ENCODE measurements at regions not wholly inside any gene's neighbourhood (a gene's known extent, or its start where the extent isn't known, plus 50 kb on each side); places are given as distances from the start of the nearest gene placed in this dataset.
"Not testable (repeated sequence)": the region's sequence is repeated elsewhere in the genome, so short reads cannot be mapped to it uniquely, and the experiment has no call there.

DNA sequence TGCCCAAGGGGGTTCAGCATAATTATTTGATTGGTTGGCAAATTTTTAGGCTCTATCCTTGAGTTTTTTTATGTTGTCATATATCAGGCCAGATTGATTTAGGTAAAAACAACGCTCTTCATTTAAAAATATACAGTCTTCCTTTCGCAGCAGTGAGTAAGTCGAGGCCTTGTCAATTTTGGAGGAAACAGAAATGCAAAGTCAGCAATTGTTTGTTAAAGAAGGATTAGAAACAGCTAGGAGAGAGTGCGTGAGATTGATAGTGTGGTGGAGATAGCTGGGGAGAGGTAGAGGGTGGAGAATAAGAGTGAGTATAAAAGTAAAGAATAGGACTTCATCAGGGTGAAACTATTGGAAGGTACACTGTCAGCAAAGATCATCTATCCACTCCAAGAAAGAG lies 830.8 kb downstream of the LUZP2 start:
- no peak for DNase-seq

DNA sequence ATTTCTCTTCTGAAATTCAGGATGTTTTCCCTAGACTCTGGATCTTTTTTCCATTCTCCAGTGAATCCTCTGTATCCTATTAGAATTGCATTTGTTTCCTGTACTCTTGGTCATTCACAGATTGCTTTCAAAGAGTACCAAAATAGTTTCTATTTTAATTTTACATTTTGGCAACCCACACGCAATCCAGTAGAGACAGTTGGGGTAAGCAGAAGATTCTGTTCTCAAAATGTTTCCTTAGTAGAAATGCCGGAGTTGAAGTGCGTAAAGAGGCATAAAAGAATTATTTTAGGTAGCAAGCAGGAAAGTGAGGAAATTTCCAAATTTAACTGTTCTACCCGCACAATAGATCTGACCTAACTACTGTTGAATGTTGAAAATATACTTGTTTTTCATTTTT lies 842.4 kb downstream of the LUZP2 start:
- no peak for DNase-seq

DNA sequence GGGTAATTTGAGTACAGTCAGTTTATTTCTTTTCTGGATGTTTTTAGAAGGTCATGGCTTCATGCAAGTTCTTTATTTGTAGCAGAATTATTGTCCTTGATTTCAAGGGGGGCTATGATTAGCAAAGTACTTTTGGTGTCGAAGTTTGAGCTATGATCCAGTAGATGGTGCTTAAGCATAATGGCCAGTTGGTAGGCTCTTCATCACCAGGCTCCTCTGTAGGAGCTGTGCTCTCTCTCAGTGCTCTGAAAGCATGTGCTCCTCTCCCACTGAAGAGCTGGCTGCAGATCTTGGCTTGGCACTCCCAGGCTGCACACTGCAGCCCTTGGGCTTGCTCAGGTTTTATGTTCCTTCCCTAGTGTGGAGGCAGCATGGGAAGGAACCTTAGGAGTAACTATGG lies 852.7 kb downstream of the LUZP2 start:
- no peak for DNase-seq

DNA sequence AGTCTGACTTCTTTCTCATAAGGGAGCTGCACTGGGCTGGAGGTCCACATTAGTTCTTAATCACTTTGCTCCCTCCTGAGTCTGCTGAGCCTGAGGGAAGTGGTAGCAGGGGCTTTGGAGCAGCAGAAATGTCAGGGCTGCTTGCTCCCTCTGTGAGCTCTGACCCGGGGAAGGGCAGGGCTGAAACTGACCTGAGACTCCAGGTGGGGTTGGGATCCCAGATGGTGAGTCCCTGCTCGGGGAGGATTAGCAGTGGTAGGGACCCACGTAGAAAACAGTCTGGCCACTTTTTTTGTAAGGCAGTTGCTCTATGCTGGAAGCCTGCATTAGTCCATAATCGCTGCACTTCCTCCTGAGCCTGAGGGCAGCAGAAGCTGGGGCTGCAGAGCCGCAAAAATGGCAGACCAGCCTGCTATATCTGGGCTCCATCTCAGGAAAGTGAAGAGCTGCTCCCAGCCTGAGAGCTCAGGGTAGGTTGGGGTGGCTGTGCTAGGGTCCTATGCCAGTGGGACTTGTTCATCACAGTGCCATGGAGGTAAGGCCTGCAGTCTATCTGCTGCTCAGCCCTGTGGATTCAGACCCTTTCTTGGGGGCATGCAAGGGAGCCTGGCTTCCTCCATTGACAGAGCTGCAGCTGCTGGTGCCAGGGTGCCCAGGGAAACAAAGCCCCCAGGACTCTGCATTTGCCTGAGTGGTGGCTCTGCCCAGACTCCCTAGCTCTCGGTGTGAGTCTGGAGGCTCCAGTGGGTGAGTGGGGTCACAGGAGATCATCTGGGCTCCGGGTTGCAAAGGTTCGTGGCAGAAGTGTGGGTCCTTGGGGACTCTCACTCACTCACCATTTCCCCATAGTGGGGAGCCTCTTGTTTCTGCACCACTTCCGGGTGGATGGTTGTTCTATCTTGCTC lies 854.3 kb downstream of the LUZP2 start:
- DNase-seq: no peak

DNA sequence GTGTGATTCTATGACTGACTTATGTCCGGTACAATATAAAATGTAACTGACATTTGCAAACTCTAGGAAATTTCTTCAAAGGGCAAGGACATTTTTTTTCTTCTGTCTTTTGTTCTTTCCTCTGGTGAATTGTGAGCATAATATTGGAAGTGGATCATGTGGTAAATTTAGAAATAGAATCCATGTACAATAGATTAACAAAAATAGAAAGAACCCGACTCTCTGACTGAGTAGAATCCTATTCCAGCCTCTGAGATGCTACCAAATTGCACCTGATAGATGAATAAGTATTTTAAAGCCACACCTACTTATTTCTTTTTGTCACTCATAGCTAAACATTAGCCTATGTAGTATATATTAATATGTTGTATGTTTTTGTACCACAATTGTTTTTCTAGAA lies 860.3 kb downstream of the LUZP2 start:
- DNase-seq: no peak

DNA sequence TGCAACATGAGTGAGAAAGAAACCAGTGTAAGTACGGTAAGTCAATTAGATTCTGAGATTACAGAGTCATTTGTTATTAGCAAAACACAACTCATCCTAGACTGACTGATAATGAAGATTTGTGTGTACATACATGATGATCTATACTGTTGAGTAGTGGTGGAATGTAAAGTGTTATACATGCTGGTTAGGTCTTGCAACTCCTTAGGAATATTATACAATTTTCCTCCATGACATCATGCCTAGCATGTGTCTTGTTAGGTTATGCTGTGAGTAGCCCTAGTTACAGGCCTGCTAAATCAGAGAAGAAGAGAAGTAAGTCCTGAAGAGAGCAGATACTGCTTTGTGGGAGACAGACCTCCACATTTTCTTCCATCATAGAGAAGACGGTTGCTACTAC lies 880.6 kb downstream of the LUZP2 start:
- no peak for DNase-seq

DNA sequence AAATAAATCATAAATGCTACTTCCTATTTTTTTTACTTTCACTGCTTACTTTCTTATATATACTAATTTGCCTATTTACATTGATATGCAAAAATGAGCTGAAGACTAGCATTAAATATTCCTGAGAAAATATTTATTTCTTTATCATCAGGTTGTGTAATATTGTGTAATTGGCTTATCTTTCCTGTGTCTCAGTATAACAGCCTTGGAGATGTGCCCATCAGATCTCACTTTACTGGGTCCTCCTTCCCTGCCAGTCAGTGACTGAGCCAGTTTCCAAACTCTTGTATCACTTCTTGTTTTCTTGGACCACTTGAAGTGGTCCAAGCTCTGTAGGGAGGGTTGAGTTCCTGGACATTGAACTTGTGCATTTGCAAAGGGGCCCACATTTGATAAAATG lies 900.0 kb downstream of the LUZP2 start:
- no peak for DNase-seq

DNA sequence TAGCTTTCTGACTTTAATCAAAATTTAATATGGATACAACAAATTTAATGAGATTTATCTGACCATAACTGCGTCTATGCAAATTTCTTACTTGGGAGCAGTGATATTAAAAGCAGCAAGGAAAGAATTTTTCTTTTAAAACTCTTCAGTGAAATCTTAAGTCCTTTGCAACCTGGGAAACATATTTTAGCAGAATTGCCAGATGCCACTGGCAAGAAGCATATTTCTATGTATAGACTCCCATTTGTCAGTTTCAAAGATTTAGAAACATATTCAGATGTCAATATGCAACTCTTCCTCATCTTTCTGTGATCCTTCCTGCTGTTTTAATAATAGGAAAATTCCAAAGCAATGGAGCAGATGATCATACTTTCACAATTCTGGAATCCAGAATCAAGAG lies 911.3 kb downstream of the LUZP2 start:
- no peak for DNase-seq

DNA sequence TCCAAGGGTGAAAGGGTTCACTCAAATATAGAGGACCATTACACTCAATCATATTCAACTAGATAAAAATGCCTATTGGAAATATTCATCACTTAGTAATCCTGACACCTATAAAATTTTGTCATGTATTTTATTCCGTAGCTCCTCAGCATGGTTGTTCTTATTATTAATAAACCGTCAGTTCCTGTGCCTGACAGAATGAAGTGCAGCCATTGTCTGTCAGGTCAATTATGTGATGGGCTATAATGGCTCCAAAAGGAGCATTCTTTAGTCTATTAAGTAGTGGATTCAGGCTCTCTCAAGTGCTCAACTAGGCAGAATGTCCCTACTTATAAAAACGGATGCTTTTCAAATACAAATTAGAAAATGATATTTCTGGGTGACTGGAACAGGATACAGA lies 916.1 kb upstream of the ANO3 start:
- no peak for DNase-seq

DNA sequence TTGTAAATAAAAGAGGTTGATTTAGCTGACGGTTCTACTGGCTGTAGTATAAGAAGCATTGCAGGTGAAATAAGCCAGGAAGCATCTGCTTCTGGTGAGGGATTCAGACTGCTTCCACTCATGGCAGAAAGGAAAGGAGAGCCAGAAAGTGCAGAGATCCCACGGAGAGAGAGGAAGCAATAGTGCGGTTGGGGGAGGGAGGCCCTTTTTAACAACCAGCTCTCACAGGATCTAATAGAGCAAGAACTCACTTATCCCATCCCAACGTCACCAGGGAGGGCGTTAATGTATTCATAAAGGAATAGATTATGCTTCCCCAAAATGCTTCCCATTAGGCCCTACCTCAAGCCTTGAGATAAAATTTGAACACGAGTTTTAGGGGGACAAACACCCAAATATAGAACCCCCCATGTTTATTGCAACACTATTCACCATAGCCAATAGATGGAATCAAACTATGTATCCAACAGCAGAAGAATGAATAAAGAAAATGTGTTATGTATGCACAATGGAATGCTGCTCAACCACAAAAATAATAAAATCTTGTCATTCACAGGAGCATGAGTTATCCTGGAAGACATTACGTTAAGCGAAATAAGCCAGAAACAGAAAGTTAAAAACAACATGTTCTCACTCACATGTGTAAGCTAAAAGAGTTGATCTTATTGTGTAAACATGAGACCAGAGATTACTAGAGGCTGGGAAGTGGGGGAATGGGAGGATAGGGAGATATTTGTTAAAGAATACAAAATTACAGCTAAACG lies 908.3 kb upstream of the ANO3 start:
- DNase-seq: no peak

DNA sequence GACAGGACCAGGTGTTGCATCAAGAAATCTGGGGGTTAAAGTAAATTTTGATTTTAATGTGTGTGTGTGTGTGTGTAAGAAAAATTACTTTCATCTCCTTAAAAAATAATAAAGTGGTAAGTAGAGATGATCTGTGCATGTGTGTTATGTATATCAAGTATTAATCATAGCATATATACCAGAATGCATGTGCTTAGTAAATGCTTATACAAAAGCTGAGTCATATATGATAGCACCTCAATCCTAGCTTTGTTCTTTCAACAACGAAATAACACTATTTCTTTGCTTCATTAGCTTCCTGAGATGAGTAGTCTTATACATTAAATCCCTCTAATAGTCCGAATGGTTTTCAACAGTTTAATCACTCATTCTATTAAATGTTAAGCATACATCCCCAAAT lies 899.6 kb upstream of the ANO3 start:
- no peak for DNase-seq

DNA sequence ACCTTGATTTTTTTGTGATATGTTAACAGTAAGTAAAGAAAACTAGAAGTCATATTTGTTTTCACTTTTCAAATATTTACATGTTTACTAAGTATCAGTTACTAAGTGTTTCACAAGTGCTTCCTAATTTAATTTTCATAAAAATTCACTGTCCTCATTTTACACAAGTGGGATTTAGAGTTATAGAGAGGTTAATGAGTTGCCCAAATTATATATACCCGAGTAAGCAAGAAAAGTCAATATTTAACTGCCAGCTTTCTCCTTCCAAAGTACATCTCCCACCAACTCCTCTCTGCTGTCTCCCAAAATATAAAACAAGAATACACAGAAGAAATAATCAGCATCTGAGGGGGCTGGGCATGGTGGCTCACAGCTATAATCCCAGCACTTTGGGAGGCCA lies 896.7 kb upstream of the ANO3 start:
- DNase-seq: no peak

DNA sequence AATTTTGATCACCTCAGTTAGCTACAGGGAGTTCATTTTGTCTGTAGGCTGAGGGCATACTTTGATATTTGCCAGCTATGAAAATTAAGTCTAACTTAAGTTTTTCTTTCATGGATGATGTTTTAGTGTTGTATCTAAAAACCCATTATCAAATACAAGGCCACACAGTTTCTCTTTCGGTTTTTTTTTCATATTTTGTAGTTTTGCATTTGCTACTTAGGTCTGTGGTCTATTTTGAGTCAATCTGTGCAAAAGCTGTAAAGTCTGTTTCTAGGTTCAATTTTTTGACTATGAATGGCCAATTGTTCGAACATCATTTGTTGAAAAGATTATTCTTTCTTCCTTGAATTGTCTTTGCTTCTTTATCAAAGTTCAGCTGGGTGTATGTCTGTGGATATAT lies 895.6 kb upstream of the ANO3 start:
- no peak for DNase-seq

DNA sequence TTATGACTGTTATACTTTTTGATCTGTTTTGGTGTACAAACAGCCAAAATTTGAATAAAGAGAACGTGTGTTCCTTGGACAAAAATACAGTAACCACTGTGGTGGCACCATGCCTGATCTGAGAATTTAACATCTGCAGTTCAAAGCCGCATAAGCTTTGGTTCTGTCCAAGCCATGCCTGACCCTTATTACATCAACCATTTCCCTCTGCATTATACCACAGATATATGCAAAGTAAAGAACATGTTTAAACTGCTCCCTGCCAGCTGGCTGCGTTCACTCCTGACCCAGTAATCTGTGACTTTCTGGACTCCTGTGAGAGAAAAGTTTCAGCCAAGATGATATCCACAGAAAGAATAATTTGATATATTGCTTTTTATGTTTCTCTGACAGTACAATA lies 890.5 kb upstream of the ANO3 start:
- DNase-seq: no peak

DNA sequence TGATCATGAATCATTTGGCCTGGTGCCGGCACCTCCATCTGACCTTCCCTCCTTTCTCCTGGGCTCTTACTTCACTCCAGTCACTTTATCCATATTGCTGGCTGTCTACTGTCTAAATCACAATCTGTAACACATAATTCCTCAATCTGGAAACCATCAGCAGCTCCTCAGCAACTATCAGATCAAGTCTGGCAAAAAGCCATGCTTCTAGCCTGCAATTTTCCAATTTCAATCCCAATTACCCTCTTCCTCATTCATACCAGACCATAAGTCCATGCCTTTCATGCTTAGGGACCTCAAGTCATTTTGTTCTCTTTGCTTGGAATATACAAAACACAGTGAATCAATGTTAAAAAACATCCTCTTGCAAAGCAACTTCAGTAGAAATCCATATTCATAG lies 882.8 kb upstream of the ANO3 start:
- no peak for DNase-seq

DNA sequence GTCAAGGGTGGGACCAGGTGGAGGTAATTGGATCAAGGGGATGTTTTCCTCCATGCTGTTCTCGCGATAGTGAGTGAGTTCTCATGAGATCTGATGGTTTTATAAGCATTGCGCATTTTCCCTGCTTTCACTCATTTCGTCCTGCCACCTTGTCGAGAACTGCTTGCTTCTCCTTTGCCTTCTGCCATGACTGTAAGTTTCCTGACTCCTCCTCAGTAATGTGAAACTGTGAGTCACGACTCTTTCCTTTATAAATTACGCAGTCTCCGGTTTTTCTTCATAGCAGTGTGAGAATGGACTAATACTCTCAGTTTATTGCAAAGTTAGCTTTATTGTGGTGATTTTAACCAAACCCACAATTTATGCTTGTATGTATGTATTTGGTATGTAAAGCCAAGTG lies 878.5 kb upstream of the ANO3 start:
- no peak for DNase-seq

DNA sequence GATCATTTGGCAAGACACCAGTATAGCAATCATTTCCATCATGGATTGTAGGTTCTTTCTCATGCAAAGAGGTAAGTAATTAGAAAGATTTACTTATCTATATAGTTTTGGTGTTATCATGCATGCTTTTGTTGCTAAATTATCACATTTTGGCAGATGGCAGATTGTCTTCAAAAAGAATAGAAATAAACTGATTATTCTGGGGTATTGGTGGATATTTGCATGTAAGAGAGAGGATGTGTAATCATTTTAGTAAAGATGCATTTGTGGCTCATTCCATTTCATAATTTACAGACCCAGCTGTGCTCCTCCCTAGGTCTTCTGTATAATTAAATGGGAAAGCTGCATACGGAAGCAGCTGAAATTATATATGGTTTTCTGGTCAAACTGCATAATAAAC lies 875.7 kb upstream of the ANO3 start:
- no peak for DNase-seq

DNA sequence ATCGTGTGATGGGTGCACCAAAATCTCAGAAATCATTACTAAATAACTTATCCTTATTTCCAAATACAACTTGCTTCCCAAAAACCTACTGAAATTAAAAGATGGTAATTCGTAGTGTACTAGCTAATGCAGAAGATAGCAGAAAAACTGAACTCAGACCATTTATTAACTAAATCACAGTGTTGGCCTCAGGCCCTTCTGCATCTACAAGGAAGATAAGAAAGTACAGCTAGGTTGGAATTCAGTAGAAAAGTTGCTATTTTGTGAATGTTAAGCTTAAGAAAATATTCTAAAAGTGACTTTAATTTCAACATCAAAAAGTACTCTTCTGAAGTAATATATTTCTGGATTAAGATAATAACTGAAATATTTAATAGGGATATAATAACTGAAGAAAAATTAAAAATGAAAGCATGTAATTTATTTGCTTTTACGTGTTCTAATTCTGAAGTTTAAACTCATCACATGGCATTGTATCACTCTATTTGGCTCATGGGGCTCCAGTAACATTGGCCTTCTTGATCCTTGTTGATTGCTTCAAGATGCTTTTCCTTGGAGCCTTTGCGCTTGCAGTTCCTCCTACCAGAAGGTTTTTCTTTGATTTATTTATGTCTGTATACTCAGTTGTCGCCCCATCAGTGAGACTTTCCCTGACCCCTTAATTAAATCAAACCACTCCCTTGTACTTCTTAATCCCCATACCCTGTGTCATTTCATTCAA lies 847.9 kb upstream of the ANO3 start:
- DNase-seq: no peak

DNA sequence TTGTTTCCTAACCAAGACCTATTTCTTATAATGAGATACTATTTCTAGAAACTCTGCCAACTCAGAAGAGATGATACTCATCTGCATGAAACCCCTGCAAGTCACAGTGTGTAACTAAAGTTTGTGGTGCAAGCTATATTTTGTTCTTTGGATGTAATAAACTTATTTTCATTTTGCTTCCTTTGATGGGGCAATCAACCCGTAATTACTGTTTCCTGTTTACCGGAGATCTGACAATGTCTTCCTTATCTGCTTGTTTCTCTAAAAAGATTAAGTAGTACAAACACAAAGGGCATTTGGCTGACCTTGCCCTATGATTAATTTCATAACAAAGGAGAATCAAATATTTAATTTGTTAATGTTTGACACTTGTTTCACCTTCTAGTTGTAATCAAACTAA lies 846.6 kb upstream of the ANO3 start:
- DNase-seq: no peak

DNA sequence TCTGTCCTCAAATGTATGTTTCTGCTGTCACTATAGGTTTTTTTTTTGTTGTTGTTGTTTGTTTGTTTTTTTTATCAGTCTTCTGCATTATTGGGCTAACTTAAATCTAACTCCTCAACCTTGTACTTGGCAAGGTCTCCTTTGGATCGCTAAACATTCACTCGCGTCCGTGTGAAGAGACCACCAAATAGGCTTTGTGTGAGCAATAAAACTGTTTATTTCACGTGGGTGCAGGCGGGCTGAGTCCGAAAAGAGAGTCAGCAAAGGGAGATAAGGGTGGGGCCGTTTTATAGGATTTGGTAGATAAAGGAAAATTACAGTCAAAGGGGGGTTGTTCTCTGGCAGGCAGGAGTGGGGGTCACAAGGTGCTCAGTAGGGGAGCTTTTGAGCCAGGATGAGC lies 845.6 kb upstream of the ANO3 start:
- DNase-seq: not testable (repeated sequence)

DNA sequence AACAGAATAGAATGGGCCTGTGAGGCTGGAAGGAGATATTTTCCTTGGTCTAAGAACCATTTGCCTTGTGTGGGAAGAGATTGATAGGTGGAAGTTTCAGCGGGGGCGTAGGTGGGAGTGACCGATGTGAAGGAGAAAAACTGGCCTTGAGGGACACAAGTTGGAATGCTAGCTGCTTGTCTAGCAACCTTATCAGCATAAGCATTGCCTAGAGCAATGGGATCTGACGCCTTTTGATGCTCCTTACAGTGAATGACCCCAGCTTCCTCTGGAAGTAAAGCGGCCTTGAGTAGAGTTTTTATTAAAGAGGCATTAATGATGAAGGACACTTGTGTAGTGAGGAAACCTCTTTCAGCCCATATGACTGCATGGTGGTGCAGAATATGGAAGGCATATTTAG lies 843.8 kb upstream of the ANO3 start:
- not testable (repeated sequence) for DNase-seq

DNA sequence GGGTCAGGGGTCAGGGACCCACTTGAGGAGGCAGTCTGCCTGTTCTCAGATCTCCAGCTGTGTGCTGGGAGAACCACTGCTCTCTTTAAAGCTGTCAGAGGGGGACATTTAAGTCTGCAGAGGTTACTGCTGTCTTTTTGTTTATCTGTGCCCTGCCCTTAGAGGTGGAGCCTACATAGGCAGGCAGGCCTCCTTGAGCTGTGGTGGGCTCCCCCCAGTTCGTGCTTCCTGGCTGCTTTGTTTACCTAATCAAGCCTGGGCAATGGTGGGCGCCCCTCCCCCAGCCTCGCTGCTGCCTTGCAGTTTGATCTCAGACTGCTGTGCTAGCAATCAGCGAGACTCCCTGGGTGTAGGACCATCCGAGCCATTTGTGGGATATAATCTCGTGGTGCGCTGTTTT lies 830.5 kb upstream of the ANO3 start:
- not testable (repeated sequence) for DNase-seq

DNA sequence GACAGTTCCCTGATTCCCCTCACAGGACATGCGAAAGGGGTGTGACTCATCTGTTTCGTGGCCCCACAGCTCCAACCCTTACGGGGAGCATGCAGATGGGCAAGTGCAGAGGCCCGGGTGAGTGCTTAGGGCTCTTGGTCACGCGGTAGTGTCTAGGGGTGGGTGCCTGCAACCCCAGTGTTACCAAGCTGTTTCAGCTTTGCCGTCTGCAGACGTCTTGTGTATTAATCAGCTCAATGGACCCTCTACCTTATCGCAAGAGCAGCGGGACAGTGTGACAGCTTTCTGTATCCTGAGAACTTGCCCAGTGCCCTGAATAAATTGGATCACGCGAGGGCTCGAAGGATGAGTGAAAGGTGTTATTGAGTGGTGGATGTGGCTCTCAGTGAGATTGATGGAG lies 816.4 kb upstream of the ANO3 start:
- no peak for DNase-seq

DNA sequence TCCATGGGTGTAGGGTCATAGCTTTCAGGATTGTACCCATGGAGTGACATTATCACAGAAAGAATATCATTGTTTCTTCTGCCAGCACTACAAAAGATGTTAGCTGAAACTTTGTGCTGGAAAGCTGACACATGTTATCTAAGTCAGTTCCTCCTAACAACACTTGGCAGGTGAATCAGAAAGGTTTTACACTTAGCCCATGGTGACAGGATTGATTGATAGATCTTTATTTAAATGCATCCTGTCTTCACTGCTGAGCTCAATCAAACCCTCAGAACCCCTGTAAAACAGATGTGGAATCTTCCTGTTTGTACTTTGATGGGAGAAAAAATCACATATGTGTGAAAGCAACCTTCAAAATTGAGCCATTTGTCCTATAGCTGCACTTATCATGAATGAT lies 811.5 kb upstream of the ANO3 start:
- no peak for DNase-seq
